Vagina (tissue), 2 donors: ENCODE measurements at regions not wholly inside any gene's neighbourhood (a gene's known extent, or its start where the extent isn't known, plus 50 kb on each side); places are given as distances from the start of the nearest gene placed in this dataset.
A peak's percentile ranks its signal among the peaks of the same experiment; 100 is the strongest.

Source experiments
- DNase-seq, 2 donors: peaks; one replicate each; pipeline ENCODE4 v3.0.0-alpha.2; 2017; ENCODE audit errors: extremely low spot score in 2 of 2
- H3K27ac ChIP-seq: fragments of 200-600 bp; sonication (generic); one replicate; pipeline ENCODE4 v1.5.1; 2019
- H3K27me3 ChIP-seq: fragments of 200-600 bp; sonication (generic); one replicate; pipeline ENCODE4 v1.5.1; 2019
- H3K36me3 ChIP-seq, 2 donors: fragments of 200-600 bp; sonication (generic); one replicate each; pipeline ENCODE4 v1.5.1; 2017 to 2019
- H3K4me1 ChIP-seq: fragments of 200-600 bp; sonication (generic); one replicate; pipeline ENCODE4 v1.5.1; 2019
- H3K4me3 ChIP-seq, 2 donors: fragments of 200-600 bp; sonication (generic); 1 replicate in 1 of 2; 2 replicates in 1 of 2; pipeline ENCODE4 v1.5.1; 2016 to 2019
- H3K9me3 ChIP-seq: fragments of 200-600 bp; sonication (generic); one replicate; pipeline ENCODE4 v1.5.1; 2019
- CTCF ChIP-seq, 3 experiments: fragments of 450-650 bp in 2 of 3; fragments of 200-600 bp in 1 of 3; sonication (generic) in 1 of 3; IDR thresholded peaks; one replicate each; pipeline ENCODE4 v1.5.1; 2017 to 2019; ENCODE audit warnings: antibody characterized with exemption in 3 of 3, mild to moderate bottlenecking in 2 of 3, moderate library complexity in 2 of 3
- POLR2A ChIP-seq, 2 donors: fragments of 450-650 bp; IDR thresholded peaks; one replicate each; pipeline ENCODE4 v1.6.1; 2017; ENCODE audit warnings: antibody characterized with exemption in 2 of 2, mild to moderate bottlenecking in 2 of 2, moderate library complexity in 2 of 2
- POLR2AphosphoS5 ChIP-seq, 2 donors: sonication (generic); formaldehyde crosslinking; IDR thresholded peaks; one replicate each; pipeline ENCODE4 v1.9.0; 2017; ENCODE audit warnings: antibody characterized with exemption in 2 of 2, mild to moderate bottlenecking in 2 of 2, low read depth in 1 of 2; ENCODE audit not compliant: insufficient read depth in 1 of 2
- intact Hi-C: fragments of 100-400 bp; cut with DNase I; formaldehyde crosslinking; loops from one replicate; pipeline ENCODE4 v1.15.1; 2023

GRCh38 chr1:22231068-22231593 lies 88.2 kb upstream of the WNT4 start:
- no peaks in the 10 kb centered on the region for H3K9me3 ChIP-seq
- no peaks in the 10 kb centered on the region for H3K27me3 ChIP-seq
- peaks cover 22% of the 10 kb centered on the region for H3K4me1 ChIP-seq
- TF ChIP-seq POLR2A (IDR thresholded peaks at IDR 0.05): no peak
- TF ChIP-seq POLR2AphosphoS5 (IDR thresholded peaks at IDR 0.05; ENCODE audit: insufficient read depth in 1 of 2, low read depth in 1 of 2): no peak
- no peak for TF ChIP-seq CTCF (IDR thresholded peaks at IDR 0.05)
- no peak overlapping the region for H3K27ac ChIP-seq
- no peak overlapping the region for H3K4me3 ChIP-seq
- no peak for DNase-seq
- H3K36me3 ChIP-seq: no peaks in the 10 kb centered on the region
- intact Hi-C loops: no loop called here

- no peak for DNase-seq
- Histone ChIP-seq H3K27me3 (no peaks in the 10 kb centered on the region), H3K4me3 (no peak overlapping the region), H3K9me3 (no peaks in the 10 kb centered on the region), H3K27ac (no peak overlapping the region), H3K36me3 (no peaks in the 10 kb centered on the region), H3K4me1 (peaks cover 22% of the 10 kb centered on the region)
- intact Hi-C loops: no loop called here
- TF ChIP-seq POLR2A (IDR thresholded peaks at IDR 0.05) (no peak), CTCF (IDR thresholded peaks at IDR 0.05) (no peak), POLR2AphosphoS5 (IDR thresholded peaks at IDR 0.05; ENCODE audit: insufficient read depth in 1 of 2, low read depth in 1 of 2) (no peak)
Measured at GRCh38 chr1:22231995-22232690, 89.2 kb upstream of the WNT4 start.

- no peak for DNase-seq
- peak overlapping the region; percentile 33 for H3K27ac ChIP-seq
- no peaks in the 10 kb centered on the region for H3K9me3 ChIP-seq
- H3K4me1 ChIP-seq: peaks cover 26% of the 10 kb centered on the region
- no peaks in the 10 kb centered on the region for H3K27me3 ChIP-seq
- no peaks in the 10 kb centered on the region for H3K36me3 ChIP-seq
- H3K4me3 ChIP-seq: no peak overlapping the region
- intact Hi-C loops: no loop called here
- TF ChIP-seq CTCF (IDR thresholded peaks at IDR 0.05) (no peak), POLR2AphosphoS5 (IDR thresholded peaks at IDR 0.05; ENCODE audit: insufficient read depth in 1 of 2, low read depth in 1 of 2) (no peak), POLR2A (IDR thresholded peaks at IDR 0.05) (no peak)
Measured at GRCh38 chr1:22233222-22233621, 90.3 kb upstream of the WNT4 start.

- no peak overlapping the region for H3K27ac ChIP-seq
- H3K4me1 ChIP-seq: peaks cover 37% of the 10 kb centered on the region
Measured at GRCh38 chr1:22234476-22235030, 91.7 kb upstream of the WNT4 start.

More at GRCh38 chr1:22234476-22235030, 91.7 kb upstream of the WNT4 start:
- no peak for DNase-seq
- no peaks in the 10 kb centered on the region for H3K36me3 ChIP-seq
- intact Hi-C loops: no loop called here
- TF ChIP-seq CTCF (IDR thresholded peaks at IDR 0.05) (no peak), POLR2AphosphoS5 (IDR thresholded peaks at IDR 0.05; ENCODE audit: insufficient read depth in 1 of 2, low read depth in 1 of 2) (no peak), POLR2A (IDR thresholded peaks at IDR 0.05) (no peak)
- no peaks in the 10 kb centered on the region for H3K27me3 ChIP-seq
- no peaks in the 10 kb centered on the region for H3K9me3 ChIP-seq
- H3K4me3 ChIP-seq: no peak overlapping the region
